Caco-2 (cell line): ENCODE measurements at regions not wholly inside any gene's neighbourhood (a gene's known extent, or its start where the extent isn't known, plus 50 kb on each side); places are given as distances from the start of the nearest gene placed in this dataset.

ENCODE experiments used
- BruUV-seq: library from RNA; stranded (reverse); fragments of 400-500 nt; replicated peaks from 2 replicates; lab custom pipeline; 2021; lab: Mats Ljungman, UMichigan
- CTCF ChIA-PET: fragments of 300-600 bp; sonication (Branson Sonifier 250); formaldehyde crosslinking; loops from one replicate; lab custom pipeline; 2022; ENCODE audit warnings: antibody characterized with exemption; lab: Charles Lee
- POLR2A ChIA-PET: fragments of 300-600 bp; sonication (Branson Sonifier 250); formaldehyde crosslinking; loops from one replicate; lab custom pipeline; 2022; ENCODE audit warnings: antibody characterized with exemption; lab: Charles Lee
- DNase-seq, 2 experiments: peaks; one replicate each; pipeline versions ENCODE4 v3.0.0 to v3.0.0-alpha.2; 2020 to 2022
- H3K27me3 ChIP-seq: replicated peaks from 2 replicates; pipeline ENCODE4 v1.6.0; 2011; ENCODE audit warnings: low read length; ENCODE audit not compliant: control insufficient read depth, insufficient read depth
- H3K36me3 ChIP-seq: 2 replicates; pipeline ENCODE4 v1.5.1; 2011; ENCODE audit warnings: low read length; ENCODE audit not compliant: control insufficient read depth, insufficient read depth
- H3K4me1 ChIP-seq: fragments of 250-450 bp; sonication (Bioruptor Pico); 2 replicates; pipeline ENCODE4 v1.5.1; 2020; ENCODE audit warnings: mild to moderate bottlenecking
- H3K4me3 ChIP-seq: 2 replicates; pipeline ENCODE4 v1.5.1; 2011; ENCODE audit warnings: low read depth, mild to moderate bottlenecking, control low read depth, low read length
- H3K9me3 ChIP-seq: fragments of 250-450 bp; sonication (Bioruptor Pico); 2 replicates; pipeline ENCODE4 v1.5.1; 2020; ENCODE audit warnings: mild to moderate bottlenecking, moderate library complexity
- H3K27ac Mint-ChIP-seq: one replicate; pipeline ENCODE4 v1.8.0; 2022; ENCODE audit warnings: mixed read lengths; ENCODE audit not compliant: unreplicated experiment
- H3K27me3 Mint-ChIP-seq: one replicate; pipeline ENCODE4 v1.8.0; 2022; ENCODE audit warnings: mixed read lengths; ENCODE audit not compliant: insufficient read depth, unreplicated experiment
- H3K36me3 Mint-ChIP-seq: one replicate; pipeline ENCODE4 v1.8.0; 2022; ENCODE audit warnings: mild to moderate bottlenecking, mixed read lengths; ENCODE audit not compliant: insufficient read depth, unreplicated experiment
- H3K4me1 Mint-ChIP-seq: one replicate; pipeline ENCODE4 v1.8.0; 2022; ENCODE audit warnings: low read depth, mixed read lengths; ENCODE audit not compliant: unreplicated experiment
- H3K4me3 Mint-ChIP-seq: one replicate; pipeline ENCODE4 v1.8.0; 2022; ENCODE audit warnings: mild to moderate bottlenecking, moderate library complexity, mixed read lengths; ENCODE audit not compliant: unreplicated experiment
- H3K9me3 Mint-ChIP-seq: one replicate; pipeline ENCODE4 v1.8.0; 2022; ENCODE audit warnings: mixed read lengths; ENCODE audit not compliant: unreplicated experiment
- CTCF ChIP-seq, 2 experiments: fragments of 200-600 bp in 1 of 2; IDR thresholded peaks; 1 replicate in 1 of 2; 2 replicates in 1 of 2; pipeline versions ENCODE4 v1.5.1 to v1.8.0; 2011 to 2022; ENCODE audit warnings: antibody characterized with exemption in 1 of 2, control low read depth in 1 of 2, inconsistent platforms in 1 of 2, low read depth in 1 of 2, low read length in 1 of 2, mild to moderate bottlenecking in 1 of 2, moderate library complexity in 1 of 2; ENCODE audit not compliant: insufficient read depth in 1 of 2, severe bottlenecking in 1 of 2, unreplicated experiment in 1 of 2
- intact Hi-C: fragments of 100-400 bp; cut with micrococcal nuclease; formaldehyde crosslinking; loops from one replicate; pipeline ENCODE4 v1.10.0; 2022; ENCODE audit not compliant: unreplicated experiment

DNA sequence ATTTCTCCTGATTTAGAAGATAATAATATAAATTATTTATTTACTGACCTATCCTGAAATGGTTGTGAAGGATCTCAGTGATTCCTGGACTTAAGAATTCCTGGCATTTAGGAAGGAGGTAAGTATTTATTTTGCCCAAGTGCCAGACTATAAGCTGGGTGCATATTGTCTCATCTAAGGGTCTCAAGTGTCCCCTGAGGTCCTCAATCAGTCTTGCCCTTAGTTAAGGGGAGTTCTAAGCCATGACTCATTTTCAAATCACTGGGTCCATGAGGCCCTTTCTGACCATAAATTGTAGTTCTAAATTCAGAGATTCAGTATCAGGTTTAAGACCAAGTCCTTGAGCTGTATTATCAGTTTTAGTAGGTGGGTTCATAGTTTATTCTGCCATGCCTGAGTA lies 251.6 kb upstream of the MEOX2 start:
- H3K27ac Mint-ChIP-seq = no peak overlapping the region
- intact Hi-C loops = no loop called here
- H3K36me3 ChIP-seq = no peaks in the 10 kb centered on the region

GRCh38 chr7:15937571-15937970 lies 251.1 kb upstream of the MEOX2 start:
- Mint-ChIP-seq H3K4me1 (no peaks in the 10 kb centered on the region), H3K4me3 (no peak overlapping the region), H3K27ac (no peak overlapping the region), H3K27me3 (no peaks in the 10 kb centered on the region), H3K9me3 (no peaks in the 10 kb centered on the region), H3K36me3 (no peaks in the 10 kb centered on the region)
- ChIA-PET CTCF (no interaction called here), POLR2A (no interaction called here)
- H3K4me1 ChIP-seq = no peaks in the 10 kb centered on the region
- BruUV-seq = no TSS peak
- no peaks in the 10 kb centered on the region for H3K36me3 ChIP-seq
- H3K9me3 ChIP-seq = no peaks in the 10 kb centered on the region
- no peak overlapping the region for H3K4me3 ChIP-seq
- intact Hi-C loops = no loop called here
- no peak for TF ChIP-seq CTCF (IDR thresholded peaks at IDR 0.05; ENCODE audit: insufficient read depth in 1 of 2, low read depth in 1 of 2, low read length in 1 of 2, severe bottlenecking in 1 of 2, unreplicated experiment in 1 of 2)
- no peak for DNase-seq
- no peaks in the 10 kb centered on the region for H3K27me3 ChIP-seq

More for the DNA sequence above, 251.6 kb upstream of the MEOX2 start:
- no TSS peak for BruUV-seq
- TF ChIP-seq CTCF (IDR thresholded peaks at IDR 0.05; ENCODE audit: insufficient read depth in 1 of 2, low read depth in 1 of 2, low read length in 1 of 2, severe bottlenecking in 1 of 2, unreplicated experiment in 1 of 2) = no peak
- Histone ChIP-seq H3K4me3 (no peak overlapping the region), H3K27me3 (no peaks in the 10 kb centered on the region), H3K4me1 (no peaks in the 10 kb centered on the region), H3K9me3 (no peaks in the 10 kb centered on the region)
- POLR2A ChIA-PET = no interaction called here
- no peak overlapping the region for H3K4me3 Mint-ChIP-seq
- no peaks in the 10 kb centered on the region for H3K9me3 Mint-ChIP-seq
- H3K27me3 Mint-ChIP-seq = no peaks in the 10 kb centered on the region
- no peak for DNase-seq
- CTCF ChIA-PET = no interaction called here
- no peaks in the 10 kb centered on the region for H3K4me1 Mint-ChIP-seq
- no peaks in the 10 kb centered on the region for H3K36me3 Mint-ChIP-seq

- Histone ChIP-seq H3K9me3 (no peaks in the 10 kb centered on the region), H3K4me3 (no peak overlapping the region), H3K36me3 (no peaks in the 10 kb centered on the region), H3K4me1 (no peaks in the 10 kb centered on the region), H3K27me3 (no peaks in the 10 kb centered on the region)
- CTCF ChIA-PET = no interaction called here
- H3K4me1 Mint-ChIP-seq = no peaks in the 10 kb centered on the region
- no peak for TF ChIP-seq CTCF (IDR thresholded peaks at IDR 0.05; ENCODE audit: insufficient read depth in 1 of 2, low read depth in 1 of 2, low read length in 1 of 2, severe bottlenecking in 1 of 2, unreplicated experiment in 1 of 2)
- no peaks in the 10 kb centered on the region for H3K36me3 Mint-ChIP-seq
- H3K4me3 Mint-ChIP-seq = no peak overlapping the region
- H3K27me3 Mint-ChIP-seq = no peaks in the 10 kb centered on the region
- no peaks in the 10 kb centered on the region for H3K9me3 Mint-ChIP-seq
- DNase-seq = no peak
- intact Hi-C loops = no loop called here
- no TSS peak for BruUV-seq
- POLR2A ChIA-PET = no interaction called here
- no peak overlapping the region for H3K27ac Mint-ChIP-seq
Observed at GRCh38 chr7:15936991-15937390, 250.5 kb upstream of the MEOX2 start.
